ENCODE measurements at regions not wholly inside any gene's neighbourhood (a gene's known extent, or its start where the extent isn't known, plus 50 kb on each side); places are given as distances from the start of the nearest gene placed in this dataset.

- TF ChIP-seq ATF3 (IDR thresholded peaks at IDR 0.05): no peak
- no peak for TF ChIP-seq RAD21 (IDR thresholded peaks at IDR 0.05; ENCODE audit: low read depth)
- no peak for TF ChIP-seq CEBPB (IDR thresholded peaks at IDR 0.05; ENCODE audit: low read depth)
- TF ChIP-seq ZNF274 (IDR thresholded peaks at IDR 0.05; ENCODE audit: low read depth, low read length): no peak
Observed at GRCh38 chr6:23419046-23419445, 707.0 kb upstream of the NRSN1 start (continued).

- ATAC-seq: no peak
- BruUV-seq (replicated peaks): no TSS peak
Observed at GRCh38 chr6:23420659-23421350, 705.2 kb upstream of the NRSN1 start.

More at GRCh38 chr6:23420659-23421350, 705.2 kb upstream of the NRSN1 start:
- CTCF ChIA-PET: no interaction called here
- no peaks in the 10 kb centered on the region for H3K36me3 ChIP-seq (ENCODE audit: control insufficient read depth in 1 of 2, insufficient read depth in 2 of 2, low read length in 2 of 2)
- H3K27me3 ChIP-seq (ENCODE audit: insufficient read depth, low read length): no peaks in the 10 kb centered on the region
- H3K9ac ChIP-seq (ENCODE audit: low read length): no peak overlapping the region
- peaks cover 0 to 15% of the 10 kb centered on the region in 2 experiments; a peak in 2 of 4 replicates for H3K9me3 ChIP-seq (ENCODE audit: control insufficient read depth in 1 of 2, insufficient read depth in 1 of 2, low read depth in 1 of 2, low read length in 2 of 2)
- H3K4me2 ChIP-seq (ENCODE audit: low read length): no peak overlapping the region
- H2AFZ ChIP-seq (ENCODE audit: low read depth, low read length, poor library complexity, severe bottlenecking): no peak overlapping the region
- no peak overlapping the region for H3K27ac ChIP-seq (ENCODE audit: low read depth, low read length)
- POLR2A ChIA-PET: no interaction called here
- intact Hi-C loops (cut with micrococcal nuclease): no loop called here
- no peak for TF ChIP-seq MAX (IDR thresholded peaks at IDR 0.05)
- TF ChIP-seq SP1 (IDR thresholded peaks at IDR 0.05; ENCODE audit: low read depth): no peak
- TF ChIP-seq EZH2phosphoT487 (IDR thresholded peaks at IDR 0.05; ENCODE audit: borderline replicate concordance): no peak
- no peak for TF ChIP-seq ZFX (IDR thresholded peaks at IDR 0.05)
- no peak for TF ChIP-seq ZNF274 (IDR thresholded peaks at IDR 0.05; ENCODE audit: low read depth, low read length)
- no peak for TF ChIP-seq TCF7L2 (IDR thresholded peaks at IDR 0.05; ENCODE audit: borderline replicate concordance, extremely low read depth, insufficient read depth, insufficient read length)
- no peak for TF ChIP-seq SIN3A (IDR thresholded peaks at IDR 0.05; ENCODE audit: low read depth)
- no peak for TF ChIP-seq CEBPB (IDR thresholded peaks at IDR 0.05; ENCODE audit: low read depth)
- no peak for TF ChIP-seq ATF3 (IDR thresholded peaks at IDR 0.05)
- TF ChIP-seq POLR2A (IDR thresholded peaks at IDR 0.05; ENCODE audit: borderline replicate concordance, extremely low read depth, insufficient read depth, insufficient read length): no peak
- no peak for TF ChIP-seq RAD21 (IDR thresholded peaks at IDR 0.05; ENCODE audit: low read depth)
- TF ChIP-seq FOSL1 (IDR thresholded peaks at IDR 0.05; ENCODE audit: low read depth): no peak
- TF ChIP-seq EGR1 (IDR thresholded peaks at IDR 0.05; ENCODE audit: low read depth): no peak
- no peak for TF ChIP-seq SRF (IDR thresholded peaks at IDR 0.05; ENCODE audit: low read depth)
- TF ChIP-seq YY1 (IDR thresholded peaks at IDR 0.05; ENCODE audit: extremely low read depth, insufficient replicate concordance, low read depth, low read length): no peak
- TF ChIP-seq CBX3 (IDR thresholded peaks at IDR 0.05; ENCODE audit: low read depth): no peak
- no peak for TF ChIP-seq EZH2 (IDR thresholded peaks at IDR 0.05)
- no peak for TF ChIP-seq ELF1 (IDR thresholded peaks at IDR 0.05; ENCODE audit: borderline replicate concordance, low read depth)
- no peaks in the 10 kb centered on the region for H3K9me2 ChIP-seq (ENCODE audit: insufficient read depth)
- no peak for DNase-seq (ENCODE audit: low read depth, low spot score)
- no peaks in the 10 kb centered on the region for H4K20me1 ChIP-seq (ENCODE audit: insufficient read depth)
- no peak overlapping the region for H3K4me3 ChIP-seq (replicated peaks in 1 of 2; ENCODE audit: low read depth in 1 of 2, low read length in 2 of 2)
- no peaks in the 10 kb centered on the region for H3K4me1 ChIP-seq (ENCODE audit: control insufficient read depth in 1 of 2, insufficient read depth in 2 of 2, low read length in 2 of 2)
- RAD21 ChIA-PET (ENCODE audit: low non-redundant PET in 1 of 2, low total read pairs in 2 of 2, uncharacterized antibody in 2 of 2, unreplicated experiment in 2 of 2): no interaction called here
- no peaks in the 10 kb centered on the region for H3K79me2 ChIP-seq (ENCODE audit: insufficient read depth, low read length)
